WTC11 (cell line): ENCODE measurements at regions not wholly inside any gene's neighbourhood (a gene's known extent, or its start where the extent isn't known, plus 50 kb on each side); places are given as distances from the start of the nearest gene placed in this dataset.

Experiments
- ATAC-seq: fragments of 200-7000 bp; cut with Tn5 transposase; 2 replicates; pipeline ENCODE4 v1.10.0; 2021; ENCODE audit warnings: mild to moderate bottlenecking, moderate library complexity
- CTCF ChIA-PET: fragments of 300-600 bp; sonication (Branson Sonifier 250); formaldehyde crosslinking; loops from one replicate; lab custom pipeline; 2021; ENCODE audit warnings: antibody characterized with exemption; lab: Charles Lee
- POLR2A ChIA-PET: fragments of 350-600 bp; sonication (Branson Sonifier 250); formaldehyde crosslinking; loops from one replicate; lab custom pipeline; 2021; ENCODE audit warnings: antibody characterized with exemption; lab: Charles Lee
- DNase-seq: peaks from one replicate; pipeline ENCODE4 v3.0.0; 2021; ENCODE audit warnings: low spot score
- H3K27ac Mint-ChIP-seq: 2 replicates; pipeline ENCODE4 v1.8.0; 2021; ENCODE audit warnings: mixed read lengths
- H3K27me3 Mint-ChIP-seq: 2 replicates; pipeline ENCODE4 v1.8.0; 2021; ENCODE audit warnings: low read depth, mild to moderate bottlenecking, moderate library complexity, mixed read lengths
- H3K36me3 Mint-ChIP-seq: 2 replicates; pipeline ENCODE4 v1.8.0; 2021; ENCODE audit warnings: mixed read lengths
- H3K4me1 Mint-ChIP-seq: 2 replicates; pipeline ENCODE4 v1.8.0; 2022; ENCODE audit warnings: mixed read lengths
- H3K4me3 Mint-ChIP-seq: 2 replicates; pipeline ENCODE4 v1.8.0; 2021; ENCODE audit warnings: mild to moderate bottlenecking, moderate library complexity, mixed read lengths
- H3K9me3 Mint-ChIP-seq: 2 replicates; pipeline ENCODE4 v1.8.0; 2021; ENCODE audit warnings: mixed read lengths
- CREM ChIP-seq: sonication (generic); formaldehyde crosslinking; IDR thresholded peaks from 2 replicates; pipeline ENCODE4 v1.8.1; 2022; ENCODE audit warnings: mild to moderate bottlenecking, missing genetic modification reagents, moderate library complexity
- ELF4 ChIP-seq: sonication (generic); formaldehyde crosslinking; IDR thresholded peaks from 2 replicates; pipeline ENCODE4 v1.8.1; 2022; ENCODE audit warnings: low read depth, mild to moderate bottlenecking, moderate library complexity, missing genetic modification reagents
- HMGA2 ChIP-seq: fragments of 250-450 bp; sonication (Bioruptor Pico); IDR thresholded peaks from 2 replicates; pipeline ENCODE4 v1.4.0; 2021; ENCODE audit warnings: mild to moderate bottlenecking, moderate library complexity
- NR2C2 ChIP-seq: sonication (generic); formaldehyde crosslinking; IDR thresholded peaks from 2 replicates; pipeline ENCODE4 v1.8.0; 2022; ENCODE audit warnings: mild to moderate bottlenecking, missing genetic modification reagents
- NR3C1 ChIP-seq: sonication (generic); formaldehyde crosslinking; conservative IDR thresholded peaks from 2 replicates; pipeline ENCODE4 v1.8.1; 2023; ENCODE audit warnings: low read depth, mild to moderate bottlenecking, missing genetic modification reagents
- RORB ChIP-seq: fragments of 250-450 bp; sonication (Bioruptor Pico); IDR thresholded peaks from 2 replicates; pipeline ENCODE4 v1.9.0; 2021; ENCODE audit warnings: mild to moderate bottlenecking
- TCF7 ChIP-seq: sonication (generic); formaldehyde crosslinking; IDR thresholded peaks from 2 replicates; pipeline ENCODE4 v1.8.0; 2022; ENCODE audit warnings: mild to moderate bottlenecking, low read depth, missing genetic modification reagents, moderate library complexity
- TEAD4 ChIP-seq: sonication (generic); formaldehyde crosslinking; IDR thresholded peaks from 2 replicates; pipeline ENCODE4 v1.8.0; 2022; ENCODE audit warnings: mild to moderate bottlenecking, missing genetic modification reagents
- ZNF121 ChIP-seq: sonication (generic); formaldehyde crosslinking; IDR thresholded peaks from 2 replicates; pipeline ENCODE4 v1.8.0; 2023; ENCODE audit warnings: missing genetic modification reagents
- ZNF396 ChIP-seq: fragments of 250-450 bp; sonication (Bioruptor Pico); IDR thresholded peaks from 2 replicates; pipeline ENCODE4 v1.8.0; 2021; ENCODE audit warnings: mild to moderate bottlenecking, moderate library complexity, borderline replicate concordance
- ZNF671 ChIP-seq: fragments of 250-450 bp; sonication (Bioruptor Pico); IDR thresholded peaks from 2 replicates; pipeline ENCODE4 v1.8.0; 2021; ENCODE audit warnings: mild to moderate bottlenecking
- TF ChIP-seq, protein P1 (sequence below): sonication (generic); formaldehyde crosslinking; IDR thresholded peaks from 2 replicates; pipeline ENCODE4 v1.8.0; 2023; ENCODE audit warnings: missing genetic modification reagents, mild to moderate bottlenecking, borderline replicate concordance
- TF ChIP-seq, protein P2 (sequence below): sonication (generic); formaldehyde crosslinking; IDR thresholded peaks from 2 replicates; pipeline ENCODE4 v1.8.1; 2022; ENCODE audit warnings: mild to moderate bottlenecking, moderate library complexity, missing genetic modification reagents
- TF ChIP-seq, protein P3 (sequence below): sonication (generic); formaldehyde crosslinking; IDR thresholded peaks from 2 replicates; pipeline ENCODE4 v1.8.1; 2023; ENCODE audit warnings: mild to moderate bottlenecking, missing genetic modification reagents
- TF ChIP-seq, protein P4 (sequence below): sonication (generic); formaldehyde crosslinking; IDR thresholded peaks from 2 replicates; pipeline ENCODE4 v1.8.1; 2022; ENCODE audit warnings: low read depth, missing genetic modification reagents, borderline replicate concordance
- TF ChIP-seq, protein P5 (sequence below): fragments of 250-450 bp; sonication (Bioruptor Pico); IDR thresholded peaks from 2 replicates; pipeline ENCODE4 v1.9.0; 2021; ENCODE audit warnings: moderate library complexity, mild to moderate bottlenecking, inconsistent platforms, borderline replicate concordance
- TF ChIP-seq, protein P6 (sequence below): sonication (generic); formaldehyde crosslinking; IDR thresholded peaks from 2 replicates; pipeline ENCODE4 v1.8.0; 2022; ENCODE audit warnings: mild to moderate bottlenecking, missing genetic modification reagents
- TF ChIP-seq, protein P7 (sequence below): sonication (generic); formaldehyde crosslinking; IDR thresholded peaks from 2 replicates; pipeline ENCODE4 v1.8.1; 2022; ENCODE audit warnings: low read depth, mild to moderate bottlenecking, moderate library complexity, missing genetic modification reagents, borderline replicate concordance
- TF ChIP-seq, protein P8 (sequence below): sonication (generic); formaldehyde crosslinking; IDR thresholded peaks from 2 replicates; pipeline ENCODE4 v1.8.0; 2022; ENCODE audit warnings: missing genetic modification reagents

DNA sequence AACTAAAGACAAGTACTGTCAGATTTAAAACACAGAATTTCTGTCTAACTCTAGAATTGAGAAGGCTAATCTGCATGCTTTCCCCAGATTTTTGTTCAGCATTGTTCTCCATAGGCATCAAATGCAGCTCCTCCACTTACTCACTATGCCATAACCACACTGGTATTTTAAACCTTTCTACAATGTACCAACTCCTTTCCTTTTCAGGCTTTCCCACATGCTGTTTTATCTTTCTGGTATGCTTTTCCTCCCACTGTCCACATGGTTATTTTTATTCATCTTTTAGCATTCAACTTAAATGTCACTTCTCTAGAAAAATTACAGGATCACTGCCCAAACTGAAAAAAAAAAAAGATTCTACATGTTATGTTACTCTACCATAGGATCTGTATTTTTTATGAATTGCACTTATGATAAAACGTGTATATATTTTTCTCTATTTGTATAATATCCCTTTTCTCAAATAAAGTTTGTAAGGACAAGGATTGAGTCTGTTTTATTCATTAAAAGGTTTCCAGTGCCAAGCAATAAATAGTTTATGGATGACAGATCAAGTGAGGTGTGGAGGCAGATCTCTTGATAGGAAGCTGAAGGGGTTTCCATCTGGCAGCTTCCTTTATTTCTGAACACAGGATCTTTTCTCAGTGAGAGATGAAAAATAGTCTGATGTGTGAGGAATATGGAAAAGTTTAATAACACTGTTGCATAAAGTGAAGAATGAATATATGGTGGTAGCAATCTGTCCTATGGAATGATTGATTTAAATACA, 1064.5 kb downstream of the ZPLD1 start:
- ChIA-PET CTCF (no interaction called here), POLR2A (no interaction called here)
- H3K27me3 Mint-ChIP-seq = no peaks in the 10 kb centered on the region
- H3K36me3 Mint-ChIP-seq = no peaks in the 10 kb centered on the region
- no peak overlapping the region for H3K27ac Mint-ChIP-seq
- no peaks in the 10 kb centered on the region for H3K4me1 Mint-ChIP-seq
- DNase-seq (no peak), ATAC-seq (no peak)
- TF ChIP-seq, protein P1, sequence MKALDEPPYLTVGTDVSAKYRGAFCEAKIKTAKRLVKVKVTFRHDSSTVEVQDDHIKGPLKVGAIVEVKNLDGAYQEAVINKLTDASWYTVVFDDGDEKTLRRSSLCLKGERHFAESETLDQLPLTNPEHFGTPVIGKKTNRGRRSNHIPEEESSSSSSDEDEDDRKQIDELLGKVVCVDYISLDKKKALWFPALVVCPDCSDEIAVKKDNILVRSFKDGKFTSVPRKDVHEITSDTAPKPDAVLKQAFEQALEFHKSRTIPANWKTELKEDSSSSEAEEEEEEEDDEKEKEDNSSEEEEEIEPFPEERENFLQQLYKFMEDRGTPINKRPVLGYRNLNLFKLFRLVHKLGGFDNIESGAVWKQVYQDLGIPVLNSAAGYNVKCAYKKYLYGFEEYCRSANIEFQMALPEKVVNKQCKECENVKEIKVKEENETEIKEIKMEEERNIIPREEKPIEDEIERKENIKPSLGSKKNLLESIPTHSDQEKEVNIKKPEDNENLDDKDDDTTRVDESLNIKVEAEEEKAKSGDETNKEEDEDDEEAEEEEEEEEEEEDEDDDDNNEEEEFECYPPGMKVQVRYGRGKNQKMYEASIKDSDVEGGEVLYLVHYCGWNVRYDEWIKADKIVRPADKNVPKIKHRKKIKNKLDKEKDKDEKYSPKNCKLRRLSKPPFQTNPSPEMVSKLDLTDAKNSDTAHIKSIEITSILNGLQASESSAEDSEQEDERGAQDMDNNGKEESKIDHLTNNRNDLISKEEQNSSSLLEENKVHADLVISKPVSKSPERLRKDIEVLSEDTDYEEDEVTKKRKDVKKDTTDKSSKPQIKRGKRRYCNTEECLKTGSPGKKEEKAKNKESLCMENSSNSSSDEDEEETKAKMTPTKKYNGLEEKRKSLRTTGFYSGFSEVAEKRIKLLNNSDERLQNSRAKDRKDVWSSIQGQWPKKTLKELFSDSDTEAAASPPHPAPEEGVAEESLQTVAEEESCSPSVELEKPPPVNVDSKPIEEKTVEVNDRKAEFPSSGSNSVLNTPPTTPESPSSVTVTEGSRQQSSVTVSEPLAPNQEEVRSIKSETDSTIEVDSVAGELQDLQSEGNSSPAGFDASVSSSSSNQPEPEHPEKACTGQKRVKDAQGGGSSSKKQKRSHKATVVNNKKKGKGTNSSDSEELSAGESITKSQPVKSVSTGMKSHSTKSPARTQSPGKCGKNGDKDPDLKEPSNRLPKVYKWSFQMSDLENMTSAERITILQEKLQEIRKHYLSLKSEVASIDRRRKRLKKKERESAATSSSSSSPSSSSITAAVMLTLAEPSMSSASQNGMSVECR (CRISPR knock-in tag) = no peak
- no peak overlapping the region for H3K4me3 Mint-ChIP-seq
- no peaks in the 10 kb centered on the region for H3K9me3 Mint-ChIP-seq

DNA sequence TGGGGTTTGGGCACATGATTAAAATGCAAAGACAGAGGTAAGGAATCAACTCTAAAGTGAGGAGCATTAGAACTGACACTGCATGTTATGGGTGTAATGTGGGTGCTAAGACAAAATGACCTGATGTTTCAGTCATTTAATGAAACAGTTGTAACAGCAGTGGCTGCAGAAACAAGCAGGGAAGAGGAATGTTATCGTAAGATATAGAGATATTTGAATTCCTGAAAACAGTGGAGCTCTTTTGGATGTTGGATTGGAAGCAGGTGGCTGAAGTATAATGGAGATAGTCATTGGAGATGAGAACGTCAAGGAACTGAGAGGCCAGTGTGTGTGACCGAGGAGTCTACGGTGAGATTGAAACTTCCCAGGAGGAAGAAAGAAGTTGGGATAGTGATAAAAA, 1065.2 kb downstream of the ZPLD1 start:
- H3K36me3 Mint-ChIP-seq = no peaks in the 10 kb centered on the region
- no peaks in the 10 kb centered on the region for H3K27me3 Mint-ChIP-seq
- ATAC-seq = no peak
- ChIA-PET CTCF (no interaction called here), POLR2A (no interaction called here)
- no peak overlapping the region for H3K4me3 Mint-ChIP-seq
- H3K4me1 Mint-ChIP-seq = no peaks in the 10 kb centered on the region
- DNase-seq = no peak
- no peaks in the 10 kb centered on the region for H3K9me3 Mint-ChIP-seq
- no peak overlapping the region for H3K27ac Mint-ChIP-seq
- TF ChIP-seq ZNF121 (CRISPR knock-in tag) = no peak
- TF ChIP-seq, protein P2, sequence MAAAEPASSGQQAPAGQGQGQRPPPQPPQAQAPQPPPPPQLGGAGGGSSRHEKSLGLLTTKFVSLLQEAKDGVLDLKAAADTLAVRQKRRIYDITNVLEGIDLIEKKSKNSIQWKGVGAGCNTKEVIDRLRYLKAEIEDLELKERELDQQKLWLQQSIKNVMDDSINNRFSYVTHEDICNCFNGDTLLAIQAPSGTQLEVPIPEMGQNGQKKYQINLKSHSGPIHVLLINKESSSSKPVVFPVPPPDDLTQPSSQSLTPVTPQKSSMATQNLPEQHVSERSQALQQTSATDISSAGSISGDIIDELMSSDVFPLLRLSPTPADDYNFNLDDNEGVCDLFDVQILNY = no peak
- TF ChIP-seq ZNF671 (CRISPR knock-in tag) = no peak
- TF ChIP-seq TEAD4 (CRISPR knock-in tag) = no peak
- no peak for TF ChIP-seq RORB (CRISPR knock-in tag)
- no peak for TF ChIP-seq TCF7
- no peak for TF ChIP-seq HMGA2 (CRISPR knock-in tag)
- TF ChIP-seq, protein P3, sequence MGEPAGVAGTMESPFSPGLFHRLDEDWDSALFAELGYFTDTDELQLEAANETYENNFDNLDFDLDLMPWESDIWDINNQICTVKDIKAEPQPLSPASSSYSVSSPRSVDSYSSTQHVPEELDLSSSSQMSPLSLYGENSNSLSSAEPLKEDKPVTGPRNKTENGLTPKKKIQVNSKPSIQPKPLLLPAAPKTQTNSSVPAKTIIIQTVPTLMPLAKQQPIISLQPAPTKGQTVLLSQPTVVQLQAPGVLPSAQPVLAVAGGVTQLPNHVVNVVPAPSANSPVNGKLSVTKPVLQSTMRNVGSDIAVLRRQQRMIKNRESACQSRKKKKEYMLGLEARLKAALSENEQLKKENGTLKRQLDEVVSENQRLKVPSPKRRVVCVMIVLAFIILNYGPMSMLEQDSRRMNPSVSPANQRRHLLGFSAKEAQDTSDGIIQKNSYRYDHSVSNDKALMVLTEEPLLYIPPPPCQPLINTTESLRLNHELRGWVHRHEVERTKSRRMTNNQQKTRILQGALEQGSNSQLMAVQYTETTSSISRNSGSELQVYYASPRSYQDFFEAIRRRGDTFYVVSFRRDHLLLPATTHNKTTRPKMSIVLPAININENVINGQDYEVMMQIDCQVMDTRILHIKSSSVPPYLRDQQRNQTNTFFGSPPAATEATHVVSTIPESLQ (CRISPR knock-in tag) = no peak
- no peak for TF ChIP-seq CREM (CRISPR knock-in tag)
- TF ChIP-seq NR2C2 (CRISPR knock-in tag) = no peak
- TF ChIP-seq NR3C1 = no peak
- TF ChIP-seq, protein P4, sequence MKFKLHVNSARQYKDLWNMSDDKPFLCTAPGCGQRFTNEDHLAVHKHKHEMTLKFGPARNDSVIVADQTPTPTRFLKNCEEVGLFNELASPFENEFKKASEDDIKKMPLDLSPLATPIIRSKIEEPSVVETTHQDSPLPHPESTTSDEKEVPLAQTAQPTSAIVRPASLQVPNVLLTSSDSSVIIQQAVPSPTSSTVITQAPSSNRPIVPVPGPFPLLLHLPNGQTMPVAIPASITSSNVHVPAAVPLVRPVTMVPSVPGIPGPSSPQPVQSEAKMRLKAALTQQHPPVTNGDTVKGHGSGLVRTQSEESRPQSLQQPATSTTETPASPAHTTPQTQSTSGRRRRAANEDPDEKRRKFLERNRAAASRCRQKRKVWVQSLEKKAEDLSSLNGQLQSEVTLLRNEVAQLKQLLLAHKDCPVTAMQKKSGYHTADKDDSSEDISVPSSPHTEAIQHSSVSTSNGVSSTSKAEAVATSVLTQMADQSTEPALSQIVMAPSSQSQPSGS (CRISPR knock-in tag) = no peak
- TF ChIP-seq, protein P5, sequence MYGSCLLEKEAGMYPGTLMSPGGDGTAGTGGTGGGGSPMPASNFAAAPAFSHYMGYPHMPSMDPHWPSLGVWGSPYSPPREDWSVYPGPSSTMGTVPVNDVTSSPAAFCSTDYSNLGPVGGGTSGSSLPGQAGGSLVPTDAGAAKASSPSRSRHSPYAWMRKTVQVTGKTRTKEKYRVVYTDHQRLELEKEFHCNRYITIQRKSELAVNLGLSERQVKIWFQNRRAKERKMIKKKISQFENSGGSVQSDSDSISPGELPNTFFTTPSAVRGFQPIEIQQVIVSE (CRISPR knock-in tag) = no peak
- TF ChIP-seq ELF4 (CRISPR knock-in tag) = no peak
- TF ChIP-seq ZNF396 (CRISPR knock-in tag) = no peak
- TF ChIP-seq, protein P6, sequence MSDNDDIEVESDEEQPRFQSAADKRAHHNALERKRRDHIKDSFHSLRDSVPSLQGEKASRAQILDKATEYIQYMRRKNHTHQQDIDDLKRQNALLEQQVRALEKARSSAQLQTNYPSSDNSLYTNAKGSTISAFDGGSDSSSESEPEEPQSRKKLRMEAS (CRISPR knock-in tag) = no peak
- TF ChIP-seq, protein P7, sequence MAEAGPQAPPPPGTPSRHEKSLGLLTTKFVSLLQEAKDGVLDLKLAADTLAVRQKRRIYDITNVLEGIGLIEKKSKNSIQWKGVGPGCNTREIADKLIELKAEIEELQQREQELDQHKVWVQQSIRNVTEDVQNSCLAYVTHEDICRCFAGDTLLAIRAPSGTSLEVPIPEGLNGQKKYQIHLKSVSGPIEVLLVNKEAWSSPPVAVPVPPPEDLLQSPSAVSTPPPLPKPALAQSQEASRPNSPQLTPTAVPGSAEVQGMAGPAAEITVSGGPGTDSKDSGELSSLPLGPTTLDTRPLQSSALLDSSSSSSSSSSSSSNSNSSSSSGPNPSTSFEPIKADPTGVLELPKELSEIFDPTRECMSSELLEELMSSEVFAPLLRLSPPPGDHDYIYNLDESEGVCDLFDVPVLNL (CRISPR knock-in tag) = no peak
- TF ChIP-seq, protein P8, sequence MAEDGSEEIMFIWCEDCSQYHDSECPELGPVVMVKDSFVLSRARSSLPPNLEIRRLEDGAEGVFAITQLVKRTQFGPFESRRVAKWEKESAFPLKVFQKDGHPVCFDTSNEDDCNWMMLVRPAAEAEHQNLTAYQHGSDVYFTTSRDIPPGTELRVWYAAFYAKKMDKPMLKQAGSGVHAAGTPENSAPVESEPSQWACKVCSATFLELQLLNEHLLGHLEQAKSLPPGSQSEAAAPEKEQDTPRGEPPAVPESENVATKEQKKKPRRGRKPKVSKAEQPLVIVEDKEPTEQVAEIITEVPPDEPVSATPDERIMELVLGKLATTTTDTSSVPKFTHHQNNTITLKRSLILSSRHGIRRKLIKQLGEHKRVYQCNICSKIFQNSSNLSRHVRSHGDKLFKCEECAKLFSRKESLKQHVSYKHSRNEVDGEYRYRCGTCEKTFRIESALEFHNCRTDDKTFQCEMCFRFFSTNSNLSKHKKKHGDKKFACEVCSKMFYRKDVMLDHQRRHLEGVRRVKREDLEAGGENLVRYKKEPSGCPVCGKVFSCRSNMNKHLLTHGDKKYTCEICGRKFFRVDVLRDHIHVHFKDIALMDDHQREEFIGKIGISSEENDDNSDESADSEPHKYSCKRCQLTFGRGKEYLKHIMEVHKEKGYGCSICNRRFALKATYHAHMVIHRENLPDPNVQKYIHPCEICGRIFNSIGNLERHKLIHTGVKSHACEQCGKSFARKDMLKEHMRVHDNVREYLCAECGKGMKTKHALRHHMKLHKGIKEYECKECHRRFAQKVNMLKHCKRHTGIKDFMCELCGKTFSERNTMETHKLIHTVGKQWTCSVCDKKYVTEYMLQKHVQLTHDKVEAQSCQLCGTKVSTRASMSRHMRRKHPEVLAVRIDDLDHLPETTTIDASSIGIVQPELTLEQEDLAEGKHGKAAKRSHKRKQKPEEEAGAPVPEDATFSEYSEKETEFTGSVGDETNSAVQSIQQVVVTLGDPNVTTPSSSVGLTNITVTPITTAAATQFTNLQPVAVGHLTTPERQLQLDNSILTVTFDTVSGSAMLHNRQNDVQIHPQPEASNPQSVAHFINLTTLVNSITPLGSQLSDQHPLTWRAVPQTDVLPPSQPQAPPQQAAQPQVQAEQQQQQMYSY (CRISPR knock-in tag) = no peak
